ENCODE measurements at regions not wholly inside any gene's neighbourhood (a gene's known extent, or its start where the extent isn't known, plus 50 kb on each side); places are given as distances from the start of the nearest gene placed in this dataset.

- ChIA-PET POLR2A (no interaction called here), CTCF (interaction anchor here (0.6 kb wide), 1 partner anchor 326 kb away, joined by 3 read pairs; no protein-coding TSS in a partner anchor)
- Mint-ChIP-seq H3K36me3 (no peaks in the 10 kb centered on the region), H3K27me3 (ENCODE audit: low read depth) (no peaks in the 10 kb centered on the region), H3K4me3 (no peak overlapping the region), H3K9me3 (no peaks in the 10 kb centered on the region), H3K27ac (no peak overlapping the region), H3K4me1 (peaks cover 6% of the 10 kb centered on the region)
- ATAC-seq (no peak), DNase-seq (ENCODE audit: low spot score) (no peak)
- TF ChIP-seq ATF2 (CRISPR knock-in tag; IDR thresholded peaks at IDR 0.05; ENCODE audit: borderline replicate concordance, low read depth) (no peak), FOXP4 (CRISPR knock-in tag; IDR thresholded peaks at IDR 0.05) (no peak), NR3C1 (CRISPR knock-in tag; conservative IDR thresholded peaks at IDR 0.05; ENCODE audit: low read depth) (no peak), ZNF219 (CRISPR knock-in tag; IDR thresholded peaks at IDR 0.05; ENCODE audit: borderline replicate concordance) (no peak), PRDM15 (CRISPR knock-in tag; IDR thresholded peaks at IDR 0.05) (no peak), NFATC4 (CRISPR knock-in tag; IDR thresholded peaks at IDR 0.05) (no peak), RELA (CRISPR knock-in tag; IDR thresholded peaks at IDR 0.05; ENCODE audit: borderline replicate concordance) (no peak), ZNF532 (CRISPR knock-in tag; IDR thresholded peaks at IDR 0.05; ENCODE audit: borderline replicate concordance) (no peak), RORB (CRISPR knock-in tag; IDR thresholded peaks at IDR 0.05) (no peak), NR1H2 (CRISPR knock-in tag; IDR thresholded peaks at IDR 0.05) (no peak), NFYB (CRISPR knock-in tag; conservative IDR thresholded peaks at IDR 0.05; ENCODE audit: low read depth) (no peak), KAT7 (CRISPR knock-in tag; IDR thresholded peaks at IDR 0.05; ENCODE audit: borderline replicate concordance) (no peak), JUN (CRISPR knock-in tag; IDR thresholded peaks at IDR 0.05) (no peak), IRF2 (CRISPR knock-in tag; IDR thresholded peaks at IDR 0.05; ENCODE audit: borderline replicate concordance, low read depth) (no peak), SP1 (CRISPR knock-in tag; conservative IDR thresholded peaks at IDR 0.05) (no peak), NFE2L1 (CRISPR knock-in tag; IDR thresholded peaks at IDR 0.05) (no peak), ATF1 (CRISPR knock-in tag; IDR thresholded peaks at IDR 0.05) (no peak), ZNF671 (CRISPR knock-in tag; IDR thresholded peaks at IDR 0.05) (no peak), ESRRA (CRISPR knock-in tag; IDR thresholded peaks at IDR 0.05; ENCODE audit: borderline replicate concordance) (no peak)
These were observed 711.1 kb upstream of the SOX9 start for GRCh38 chr17:71409712-71410111.
